DMS 273 treated with DMSO at 0.1 percent for 48 hours (cell line): ENCODE measurements at regions not wholly inside any gene's neighbourhood (a gene's known extent, or its start where the extent isn't known, plus 50 kb on each side); places are given as distances from the start of the nearest gene placed in this dataset.

ENCODE experiments used
- DNase-seq: peaks from one replicate; lab custom pipeline; 2025; lab: John Stamatoyannopoulos, UW

- DNase-seq = no peak
Observed at GRCh38 chr15:62547584-62547983, 382.5 kb upstream of the C2CD4B start.

- no peak for DNase-seq
Observed at GRCh38 chr15:62549345-62549970, 384.4 kb upstream of the C2CD4B start.

GRCh38 chr15:62550106-62550505, 385.0 kb upstream of the C2CD4B start:
- no peak for DNase-seq

- DNase-seq = no peak
Observed at GRCh38 chr15:62552444-62552843, 387.4 kb upstream of the C2CD4B start.

GRCh38 chr15:62553911-62554563, 389.0 kb upstream of the C2CD4B start:
- no peak for DNase-seq

GRCh38 chr15:62558640-62559380, 393.7 kb upstream of the C2CD4B start:
- no peak for DNase-seq

GRCh38 chr15:62559381-62559733, 394.3 kb upstream of the C2CD4B start:
- DNase-seq = no peak

- no peak for DNase-seq
Observed at GRCh38 chr15:62561059-62561519, 396.0 kb upstream of the C2CD4B start.

GRCh38 chr15:62561571-62561970, 396.5 kb upstream of the C2CD4B start:
- DNase-seq = no peak

- no peak for DNase-seq
Observed at GRCh38 chr15:62564886-62565633, 400.0 kb upstream of the C2CD4B start.

GRCh38 chr15:62565634-62566026, 400.5 kb upstream of the C2CD4B start:
- DNase-seq = no peak

- no peak for DNase-seq
Observed at GRCh38 chr15:62566248-62566647, 401.2 kb upstream of the C2CD4B start.

GRCh38 chr15:62567501-62567900, 402.4 kb upstream of the C2CD4B start:
- DNase-seq = no peak

- no peak for DNase-seq
Observed at GRCh38 chr15:62568004-62568403, 402.9 kb upstream of the C2CD4B start.

GRCh38 chr15:62568702-62569101, 403.6 kb upstream of the C2CD4B start:
- DNase-seq = no peak

GRCh38 chr15:62569460-62570404, 404.6 kb upstream of the C2CD4B start:
- no peak for DNase-seq

GRCh38 chr15:62570405-62570783, 405.3 kb upstream of the C2CD4B start:
- no peak for DNase-seq

GRCh38 chr15:62571072-62571471, 406.0 kb upstream of the C2CD4B start:
- DNase-seq = no peak

- DNase-seq = no peak
Observed at GRCh38 chr15:62572797-62573196, 407.7 kb upstream of the C2CD4B start.

- DNase-seq = no peak
Observed at GRCh38 chr15:62573876-62574275, 408.8 kb upstream of the C2CD4B start.

GRCh38 chr15:62578546-62578945, 413.5 kb upstream of the C2CD4B start:
- no peak for DNase-seq
